ENCODE measurements at regions not wholly inside any gene's neighbourhood (a gene's known extent, or its start where the extent isn't known, plus 50 kb on each side); places are given as distances from the start of the nearest gene placed in this dataset.

- no peak for DNase-seq
Measured at GRCh38 chr18:23350188-23350587, 102.9 kb upstream of the RIOK3 start.

DNA sequence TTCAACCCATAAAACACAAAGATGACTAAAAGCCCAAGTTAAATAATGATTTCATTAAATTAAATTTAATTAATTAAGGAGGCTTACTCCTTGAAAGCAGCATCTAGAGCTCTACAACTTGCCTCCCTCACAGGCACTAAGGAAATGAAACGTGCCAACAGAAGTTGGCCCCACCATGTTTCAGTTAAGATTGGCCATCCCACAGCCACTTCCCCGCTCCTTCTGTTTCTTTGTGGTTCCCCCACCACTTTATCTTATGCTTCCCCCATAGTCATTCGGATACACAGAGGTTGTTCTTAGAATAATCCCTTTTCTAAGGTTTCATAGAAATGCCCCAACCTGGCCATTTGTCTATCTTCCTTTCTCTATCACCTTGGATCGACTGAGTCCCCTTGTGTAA lies 101.6 kb upstream of the RIOK3 start:
- peak; percentile 42 for DNase-seq

GRCh38 chr18:23352042-23352441 lies 101.0 kb upstream of the RIOK3 start:
- no peak for DNase-seq

DNA sequence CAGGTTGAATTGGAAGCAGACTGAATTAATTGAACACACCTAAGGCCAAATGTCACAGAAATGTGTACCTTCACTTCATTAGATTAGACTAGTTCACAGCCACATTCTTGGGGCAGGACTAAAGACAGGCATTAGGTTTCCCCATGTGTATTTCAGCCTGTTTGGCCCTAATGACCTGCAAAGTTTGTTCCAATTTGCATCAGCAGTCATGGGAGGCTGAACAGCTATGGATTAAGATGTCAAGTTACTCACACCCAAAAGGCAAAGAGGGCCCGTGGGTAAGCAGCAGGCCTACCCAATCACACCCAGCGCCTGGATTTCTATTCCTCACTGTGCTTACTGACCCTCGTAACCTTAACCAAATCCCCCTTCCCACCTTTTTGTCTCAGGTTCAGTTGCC lies 99.6 kb upstream of the RIOK3 start:
- no peak for DNase-seq

DNA sequence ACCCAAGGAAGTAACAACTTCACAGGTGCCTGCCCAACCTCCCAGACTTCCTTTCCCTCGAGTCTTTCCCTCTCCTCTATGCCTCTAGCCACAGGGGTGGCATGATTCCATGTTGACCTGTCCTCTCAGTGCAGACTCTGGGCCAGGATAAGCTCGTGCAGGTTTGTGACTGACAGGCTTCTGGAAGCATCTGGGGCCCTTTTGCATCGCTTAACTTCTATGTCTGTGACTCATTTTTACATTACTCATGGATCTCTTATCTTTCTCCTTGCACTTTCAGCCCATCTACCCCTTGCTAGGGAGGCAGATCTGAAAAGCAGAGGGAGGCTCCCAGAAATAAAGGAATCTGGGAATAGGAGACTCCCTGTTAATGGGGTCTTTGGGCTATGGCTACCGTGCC lies 98.5 kb upstream of the RIOK3 start:
- DNase-seq: no peak

- DNase-seq: no peak
Measured at GRCh38 chr18:23355206-23355605, 97.9 kb upstream of the RIOK3 start.

DNA sequence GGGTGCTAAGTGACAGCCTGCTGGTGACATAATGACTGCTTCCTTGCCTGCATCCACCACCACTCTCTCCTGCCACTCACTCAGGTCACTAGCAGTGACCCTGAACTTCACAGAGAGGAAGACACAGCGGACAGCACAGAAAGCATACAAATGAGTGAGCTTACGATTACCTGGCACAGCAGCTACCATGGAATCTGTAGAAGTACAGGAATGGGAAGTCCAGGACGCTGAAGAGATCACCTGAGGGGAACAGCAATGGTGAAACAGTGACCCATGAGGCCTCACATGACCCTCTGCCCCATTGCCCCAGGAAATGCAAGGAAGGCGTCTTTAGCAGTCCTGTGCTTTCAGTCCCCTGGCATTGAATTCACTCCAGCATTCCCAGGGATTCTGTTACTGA lies 96.7 kb upstream of the RIOK3 start:
- DNase-seq: no peak

DNA sequence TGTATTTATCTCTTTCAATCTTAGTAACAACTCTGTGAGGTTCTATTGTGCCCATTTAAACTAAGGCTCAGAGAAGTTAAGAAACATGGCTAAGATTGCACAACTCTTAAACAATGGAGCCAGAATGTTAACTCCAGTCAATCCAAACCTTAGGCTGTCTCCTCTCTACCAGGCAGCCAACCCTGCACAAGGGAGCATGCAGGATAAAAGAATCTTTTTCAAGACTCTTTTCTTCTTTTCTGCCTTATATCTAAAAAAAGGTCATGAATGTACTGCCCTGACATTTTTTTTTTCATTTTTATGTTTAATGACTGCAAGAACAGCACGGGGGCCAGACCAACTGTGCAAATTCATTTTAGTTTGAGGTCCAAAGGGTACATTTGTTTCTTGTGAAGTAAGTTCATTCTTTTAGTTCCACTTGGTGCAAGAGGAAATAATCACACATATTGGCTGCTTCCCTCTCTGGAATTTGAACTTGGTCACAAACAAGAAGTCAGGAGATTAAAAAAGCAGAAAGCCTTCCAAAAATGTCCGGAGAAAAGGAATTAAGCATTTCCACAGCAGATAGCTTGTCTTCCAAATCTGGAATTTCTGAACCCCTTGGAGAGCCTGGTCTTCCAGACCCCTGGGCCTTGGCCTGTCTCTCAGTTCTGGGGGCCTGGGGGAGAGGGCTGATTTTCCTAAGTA lies 96.0 kb upstream of the RIOK3 start:
- no peak for DNase-seq

- DNase-seq: no peak
Measured at GRCh38 chr18:23357996-23358594, 95.0 kb upstream of the RIOK3 start.

- DNase-seq: no peak
Measured at GRCh38 chr18:23359421-23359820, 93.7 kb upstream of the RIOK3 start.

- DNase-seq: no peak
Measured at GRCh38 chr18:23363865-23364570, 89.1 kb upstream of the RIOK3 start.

- DNase-seq: no peak
Measured at GRCh38 chr18:23365602-23366001, 87.5 kb upstream of the RIOK3 start.

GRCh38 chr18:23369266-23369665 lies 83.8 kb upstream of the RIOK3 start:
- no peak for DNase-seq

GRCh38 chr18:23373570-23373969 lies 79.5 kb upstream of the RIOK3 start:
- no peak for DNase-seq

GRCh38 chr18:23377669-23378301 lies 75.3 kb upstream of the RIOK3 start:
- DNase-seq: no peak

GRCh38 chr18:23378302-23378686 lies 74.8 kb upstream of the RIOK3 start:
- DNase-seq: no peak

DNA sequence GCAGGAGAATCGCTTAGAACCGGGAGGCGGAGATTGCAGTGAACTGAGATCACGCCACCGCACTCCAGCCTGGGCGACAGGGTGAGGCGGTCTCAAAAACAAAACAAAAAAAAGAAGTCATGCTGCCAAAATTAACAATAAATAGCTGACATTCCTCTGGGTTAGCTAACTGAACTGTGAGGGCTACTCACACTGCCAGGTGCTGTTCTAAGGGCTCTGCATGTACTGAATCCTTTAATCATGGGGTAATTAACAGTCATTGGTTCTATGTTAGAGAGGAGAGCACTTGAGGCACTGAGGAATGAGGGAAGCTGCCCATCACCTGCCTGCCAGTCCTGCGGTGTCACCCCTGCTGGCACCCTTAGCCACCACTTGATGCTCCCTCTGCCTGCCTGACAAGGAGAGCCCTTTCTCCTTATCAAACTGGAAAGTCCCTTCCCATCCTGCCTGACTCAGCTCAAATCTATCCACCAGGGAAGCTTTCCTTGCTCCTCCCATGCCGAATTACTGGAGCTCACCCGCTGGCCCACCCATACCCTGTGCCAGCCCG lies 73.0 kb upstream of the RIOK3 start:
- DNase-seq: peak; percentile 31

- peak; percentile 69 for DNase-seq
Measured at GRCh38 chr18:23380817-23381216, 72.3 kb upstream of the RIOK3 start.

- DNase-seq: no peak
Measured at GRCh38 chr18:23383494-23383893, 69.6 kb upstream of the RIOK3 start.

GRCh38 chr18:23384778-23385736 lies 68.0 kb upstream of the RIOK3 start:
- no peak for DNase-seq

- no peak for DNase-seq
Measured at GRCh38 chr18:23386317-23386716, 66.8 kb upstream of the RIOK3 start.

- no peak for DNase-seq
Measured at GRCh38 chr18:23387265-23387664, 65.8 kb upstream of the RIOK3 start.

All from hematopoietic multipotent progenitor cell treated with erythropoietin and hydrocortisone succinate and interleukin-3 and kit ligand, for 6 days (in vitro differentiated cells).